H1 (cell line): ENCODE measurements at regions not wholly inside any gene's neighbourhood (a gene's known extent, or its start where the extent isn't known, plus 50 kb on each side); places are given as distances from the start of the nearest gene placed in this dataset.

Experiments
- BRCA1 ChIP-seq: IDR thresholded peaks from 2 replicates; pipeline ENCODE4 v1.6.1; 2012; ENCODE audit warnings: low read depth, low read length, improper control_type of control experiment
- GTF2F1 ChIP-seq: IDR thresholded peaks from 2 replicates; pipeline ENCODE4 v1.6.1; 2012; ENCODE audit warnings: low read depth, low read length, improper control_type of control experiment, borderline replicate concordance
- JUN ChIP-seq: IDR thresholded peaks from 2 replicates; pipeline ENCODE4 v1.6.1; 2011; ENCODE audit warnings: low read depth, mild to moderate bottlenecking, improper control_type of control experiment, low read length
- POLR2A ChIP-seq, 2 experiments: IDR thresholded peaks; 1 replicate in 1 of 2; 2 replicates in 1 of 2; pipeline ENCODE4 v1.6.1; 2011; ENCODE audit warnings: low read depth in 2 of 2, low read length in 2 of 2, mild to moderate bottlenecking in 2 of 2; ENCODE audit errors: control extremely low read depth in 1 of 2
- SUZ12 ChIP-seq: fragments of 200-600 bp; sonication (generic); IDR thresholded peaks from 2 replicates; pipeline ENCODE4 v1.6.1; 2012; ENCODE audit warnings: mild to moderate bottlenecking, inconsistent platforms, low read length, moderate library complexity, mixed read lengths
- TAF7 ChIP-seq: optimal IDR thresholded peaks from 2 replicates; pipeline ENCODE3; 2011; ENCODE audit warnings: low read depth, mild to moderate bottlenecking, inconsistent platforms, low read length, moderate library complexity, borderline replicate concordance
- ZNF274 ChIP-seq: IDR thresholded peaks from 2 replicates; pipeline ENCODE4 v1.7.0; 2012; ENCODE audit warnings: low read length, borderline replicate concordance; ENCODE audit errors: extremely low read depth

- TF ChIP-seq TAF7 (no peak), JUN (no peak), GTF2F1 (no peak), ZNF274 (no peak), SUZ12 (no peak), POLR2A (IDR thresholded peaks at IDR 0.05; ENCODE audit: control extremely low read depth in 1 of 2, low read depth in 2 of 2, low read length in 2 of 2) (no peak), BRCA1 (no peak)
- TF ChIP-seq, all 59 proteins: peak for 0
Measured at GRCh38 chr14:104406831-104407230, 172.7 kb upstream of the C14orf180 start (continued).
